ENCODE measurements at regions not wholly inside any gene's neighbourhood (a gene's known extent, or its start where the extent isn't known, plus 50 kb on each side); places are given as distances from the start of the nearest gene placed in this dataset.

DNA sequence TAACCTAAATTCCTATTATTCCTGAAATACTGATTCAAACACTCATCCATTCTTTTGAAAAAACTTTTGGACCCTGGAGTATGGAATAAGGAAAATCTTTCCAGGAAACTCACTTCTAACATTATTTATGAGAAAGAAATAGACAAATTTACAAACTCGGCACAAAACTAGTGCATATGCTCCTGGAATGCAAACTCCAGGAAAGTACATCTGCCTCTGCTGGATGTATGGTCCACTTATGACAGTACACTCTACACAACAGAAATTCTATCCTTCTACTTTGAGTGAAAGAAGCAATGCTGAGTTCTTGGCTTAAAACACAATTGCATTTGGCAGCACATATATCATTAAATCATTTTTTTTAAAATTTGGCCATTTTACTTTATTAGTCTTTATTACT, 700.5 kb upstream of the STXBP6 start:
- H3K4me1 ChIP-seq = no peaks in the 10 kb centered on the region
- intact Hi-C loops (cut with DNase I) = no loop called here
- H3K36me3 ChIP-seq = no peaks in the 10 kb centered on the region
- no peak for DNase-seq
- no peak for TF ChIP-seq POLR2A (IDR thresholded peaks at IDR 0.05)
- TF ChIP-seq, protein P1, sequence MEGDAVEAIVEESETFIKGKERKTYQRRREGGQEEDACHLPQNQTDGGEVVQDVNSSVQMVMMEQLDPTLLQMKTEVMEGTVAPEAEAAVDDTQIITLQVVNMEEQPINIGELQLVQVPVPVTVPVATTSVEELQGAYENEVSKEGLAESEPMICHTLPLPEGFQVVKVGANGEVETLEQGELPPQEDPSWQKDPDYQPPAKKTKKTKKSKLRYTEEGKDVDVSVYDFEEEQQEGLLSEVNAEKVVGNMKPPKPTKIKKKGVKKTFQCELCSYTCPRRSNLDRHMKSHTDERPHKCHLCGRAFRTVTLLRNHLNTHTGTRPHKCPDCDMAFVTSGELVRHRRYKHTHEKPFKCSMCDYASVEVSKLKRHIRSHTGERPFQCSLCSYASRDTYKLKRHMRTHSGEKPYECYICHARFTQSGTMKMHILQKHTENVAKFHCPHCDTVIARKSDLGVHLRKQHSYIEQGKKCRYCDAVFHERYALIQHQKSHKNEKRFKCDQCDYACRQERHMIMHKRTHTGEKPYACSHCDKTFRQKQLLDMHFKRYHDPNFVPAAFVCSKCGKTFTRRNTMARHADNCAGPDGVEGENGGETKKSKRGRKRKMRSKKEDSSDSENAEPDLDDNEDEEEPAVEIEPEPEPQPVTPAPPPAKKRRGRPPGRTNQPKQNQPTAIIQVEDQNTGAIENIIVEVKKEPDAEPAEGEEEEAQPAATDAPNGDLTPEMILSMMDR (IDR thresholded peaks at IDR 0.05) = no peak
- no peak for ATAC-seq
- H3K27me3 ChIP-seq = no peaks in the 10 kb centered on the region
- H3K4me3 ChIP-seq = no peak overlapping the region
- no peak overlapping the region for H3K27ac ChIP-seq
- 77 to 94% (median 87%) methylated on average over 1 of the region's 1 CpG for WGBS, 4 donors
- H3K9me3 ChIP-seq = peaks cover 0 to 6% (median 0%) of the 10 kb centered on the region in 12 donors
